ENCODE measurements at regions not wholly inside any gene's neighbourhood (a gene's known extent, or its start where the extent isn't known, plus 50 kb on each side); places are given as distances from the start of the nearest gene placed in this dataset.

DNA sequence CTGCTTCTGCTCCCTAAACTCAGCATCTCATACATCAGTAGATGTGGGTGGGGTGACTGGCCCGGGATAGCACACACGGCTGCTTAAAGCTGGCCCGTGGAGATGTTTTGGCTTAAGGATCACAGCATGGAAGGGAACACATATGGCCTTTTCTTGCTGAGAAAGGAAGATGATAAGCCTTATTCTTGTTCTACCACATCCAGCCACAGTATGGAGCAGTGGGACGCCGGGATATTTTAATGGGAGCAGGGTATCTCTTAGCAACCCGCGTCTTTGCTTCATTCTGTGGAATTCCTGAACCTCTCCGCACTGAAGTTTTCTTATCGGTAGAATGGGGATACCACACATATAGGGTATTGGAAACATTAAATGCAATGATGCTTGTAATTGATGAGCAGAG lies 94.1 kb upstream of the PROK2 start:
- no peak for DNase-seq (ENCODE audit: low read depth)
- no peak overlapping the region for H3K4me3 ChIP-seq (ENCODE audit: low read depth, low read length)
- TF ChIP-seq, protein P1, sequence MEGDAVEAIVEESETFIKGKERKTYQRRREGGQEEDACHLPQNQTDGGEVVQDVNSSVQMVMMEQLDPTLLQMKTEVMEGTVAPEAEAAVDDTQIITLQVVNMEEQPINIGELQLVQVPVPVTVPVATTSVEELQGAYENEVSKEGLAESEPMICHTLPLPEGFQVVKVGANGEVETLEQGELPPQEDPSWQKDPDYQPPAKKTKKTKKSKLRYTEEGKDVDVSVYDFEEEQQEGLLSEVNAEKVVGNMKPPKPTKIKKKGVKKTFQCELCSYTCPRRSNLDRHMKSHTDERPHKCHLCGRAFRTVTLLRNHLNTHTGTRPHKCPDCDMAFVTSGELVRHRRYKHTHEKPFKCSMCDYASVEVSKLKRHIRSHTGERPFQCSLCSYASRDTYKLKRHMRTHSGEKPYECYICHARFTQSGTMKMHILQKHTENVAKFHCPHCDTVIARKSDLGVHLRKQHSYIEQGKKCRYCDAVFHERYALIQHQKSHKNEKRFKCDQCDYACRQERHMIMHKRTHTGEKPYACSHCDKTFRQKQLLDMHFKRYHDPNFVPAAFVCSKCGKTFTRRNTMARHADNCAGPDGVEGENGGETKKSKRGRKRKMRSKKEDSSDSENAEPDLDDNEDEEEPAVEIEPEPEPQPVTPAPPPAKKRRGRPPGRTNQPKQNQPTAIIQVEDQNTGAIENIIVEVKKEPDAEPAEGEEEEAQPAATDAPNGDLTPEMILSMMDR (conservative IDR thresholded peaks at IDR 0.05; ENCODE audit: low read depth, low read length): no peak

DNA sequence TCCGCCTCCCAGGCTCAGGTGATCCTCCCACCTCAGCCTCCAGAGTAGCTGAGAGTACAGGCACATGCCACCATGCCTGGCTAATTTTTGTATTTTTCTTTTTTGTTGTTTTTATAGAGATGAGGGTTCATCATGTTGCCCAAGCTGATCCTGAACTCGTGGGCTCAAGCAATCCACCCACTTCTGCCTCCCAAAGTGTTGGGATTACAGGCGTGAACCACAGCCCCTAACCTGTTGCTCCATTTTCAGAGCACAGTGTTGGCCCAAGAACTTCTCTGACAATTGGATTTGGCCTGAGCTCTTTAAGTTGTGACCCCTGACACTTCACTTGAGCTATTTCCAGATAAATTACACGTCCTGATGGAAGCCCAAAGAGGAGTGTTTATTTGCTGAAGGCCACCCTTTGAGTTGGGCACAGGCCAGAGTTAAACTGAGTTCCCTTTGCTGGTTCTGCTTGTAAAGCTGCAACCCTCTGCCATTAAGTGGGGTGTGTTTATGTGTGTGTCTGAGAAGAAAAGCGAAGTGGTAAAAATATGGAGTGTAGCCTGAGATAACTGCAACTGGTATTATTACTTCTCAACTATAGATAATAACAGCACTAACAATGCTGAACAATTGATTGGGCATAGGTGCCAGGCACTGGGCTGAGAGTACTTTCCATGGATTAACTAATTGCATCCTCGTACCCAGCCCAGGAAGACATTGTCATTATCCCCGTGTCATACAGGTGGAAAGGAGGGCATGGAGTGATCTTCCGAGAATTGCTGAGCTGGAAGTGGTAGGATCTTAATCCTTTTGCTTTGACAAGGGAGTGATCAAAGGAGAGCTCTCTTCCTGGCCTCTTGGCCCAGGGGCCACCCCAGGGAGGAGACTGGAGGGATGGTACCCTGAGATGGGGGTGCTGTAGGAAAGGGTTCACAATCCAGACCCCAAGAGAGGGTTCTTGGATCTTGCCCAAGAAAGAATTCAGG lies 91.5 kb upstream of the PROK2 start:
- DNase-seq (ENCODE audit: low read depth): no peak
- TF ChIP-seq, protein P1 (conservative IDR thresholded peaks at IDR 0.05; ENCODE audit: low read depth, low read length): no peak
- no peak overlapping the region for H3K4me3 ChIP-seq (ENCODE audit: low read depth, low read length)

DNA sequence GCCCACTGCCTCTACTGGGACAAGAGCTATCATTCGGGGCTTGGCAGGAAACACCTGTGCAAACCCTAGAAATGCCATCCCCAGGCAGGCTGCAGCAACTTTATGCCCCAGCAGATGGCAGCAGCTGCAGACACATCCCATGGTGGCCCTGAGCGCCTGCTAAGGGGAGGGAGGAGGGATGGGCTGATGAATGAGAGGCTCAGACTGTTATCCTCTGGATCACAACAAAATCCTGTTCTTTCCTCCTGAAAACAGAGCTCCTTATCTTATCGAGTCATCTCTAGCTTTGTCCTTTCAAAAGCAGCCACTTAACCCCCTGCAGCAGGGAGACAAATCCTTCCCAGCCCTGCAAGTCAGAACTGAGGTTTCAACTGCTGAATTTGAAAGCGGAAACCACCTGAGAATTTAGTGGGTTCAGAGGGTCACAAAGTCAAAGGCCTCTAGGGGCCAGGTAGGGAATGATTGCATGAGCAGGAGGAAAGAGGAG lies 90.6 kb upstream of the PROK2 start:
- TF ChIP-seq, protein P1 (conservative IDR thresholded peaks at IDR 0.05; ENCODE audit: low read depth, low read length): peak; percentile 92
- no peak for DNase-seq (ENCODE audit: low read depth)

DNA sequence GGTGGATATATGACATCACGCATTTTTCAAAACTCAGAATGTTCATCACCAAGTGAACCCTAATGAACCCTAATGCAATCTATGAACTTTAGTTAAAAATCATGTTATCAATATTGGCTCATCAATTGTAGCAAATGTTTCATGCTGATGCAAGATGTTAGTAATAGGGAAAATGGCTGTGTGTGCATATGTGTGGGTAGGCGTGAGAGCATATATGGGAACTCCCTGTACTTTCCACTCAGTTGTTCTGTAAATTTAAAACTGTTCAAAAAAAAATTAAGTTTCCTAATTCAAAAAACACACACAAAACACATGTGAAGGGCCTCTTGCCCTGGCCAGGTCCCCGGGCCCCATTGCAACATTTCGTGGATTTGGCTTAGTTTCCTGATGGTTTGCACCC lies 89.7 kb upstream of the PROK2 start:
- DNase-seq (ENCODE audit: low read depth): no peak
- no peak overlapping the region for H3K4me3 ChIP-seq (ENCODE audit: low read depth, low read length)
- TF ChIP-seq, protein P1 (conservative IDR thresholded peaks at IDR 0.05; ENCODE audit: low read depth, low read length): no peak

More for the DNA sequence above, 90.6 kb upstream of the PROK2 start:
- no peak overlapping the region for H3K4me3 ChIP-seq (ENCODE audit: low read depth, low read length)

DNA sequence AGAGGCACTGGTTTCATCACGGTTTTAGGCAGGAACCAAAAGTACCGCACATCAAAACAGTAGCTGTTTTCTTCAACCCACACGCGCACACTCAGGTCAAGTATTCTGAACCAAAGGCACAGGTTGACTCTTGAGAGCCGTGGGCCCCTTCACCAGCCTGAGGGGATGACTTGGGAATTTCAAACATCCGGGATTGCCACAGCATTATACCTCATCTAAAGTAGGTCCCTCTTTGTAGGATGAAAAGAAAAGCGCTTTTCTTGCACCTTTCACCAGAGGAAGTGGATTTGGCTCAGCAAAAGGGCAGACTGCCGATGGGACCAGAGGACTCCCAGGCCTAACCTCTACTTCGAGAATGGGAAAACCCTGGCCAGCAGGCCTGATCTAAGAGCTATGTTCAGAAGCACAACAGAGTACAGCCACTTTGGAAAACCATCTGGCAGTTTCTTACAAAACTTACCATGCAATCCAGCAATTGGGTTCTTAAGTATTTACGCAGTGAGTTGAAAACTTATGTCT lies 88.2 kb upstream of the PROK2 start:
- DNase-seq (ENCODE audit: low read depth): no peak
- TF ChIP-seq, protein P1 (conservative IDR thresholded peaks at IDR 0.05; ENCODE audit: low read depth, low read length): no peak
- no peak overlapping the region for H3K4me3 ChIP-seq (ENCODE audit: low read depth, low read length)

DNA sequence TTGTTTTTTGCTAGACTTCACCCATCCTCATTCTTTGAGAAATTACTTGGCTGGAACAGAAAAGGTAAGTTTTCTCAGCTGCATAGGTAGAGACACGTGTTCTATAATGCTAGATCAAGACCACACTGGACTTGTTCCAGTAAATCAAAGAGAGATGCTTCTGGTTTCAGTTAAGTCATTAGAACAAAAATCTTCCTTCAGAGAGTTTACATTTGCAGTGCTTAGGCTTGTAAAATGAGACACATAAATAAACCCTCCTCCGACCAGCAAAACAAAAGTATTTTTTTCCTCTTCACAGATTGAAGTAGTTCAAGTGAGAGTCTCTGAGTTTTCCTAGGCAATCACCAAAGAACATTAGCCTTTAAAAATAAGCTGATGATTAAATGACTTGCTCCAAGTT lies 87.3 kb upstream of the PROK2 start:
- DNase-seq (ENCODE audit: low read depth): no peak
- TF ChIP-seq, protein P1 (conservative IDR thresholded peaks at IDR 0.05; ENCODE audit: low read depth, low read length): no peak
- H3K4me3 ChIP-seq (ENCODE audit: low read depth, low read length): no peak overlapping the region
